SU-DHL-6 (cell line): ENCODE measurements at regions not wholly inside any gene's neighbourhood (a gene's known extent, or its start where the extent isn't known, plus 50 kb on each side); places are given as distances from the start of the nearest gene placed in this dataset.

ENCODE experiments used
- H2AFZ ChIP-seq: fragments of 200-600 bp; sonication (generic); 2 replicates; pipeline ENCODE4 v1.6.1; 2014; ENCODE audit warnings: low read depth, mild to moderate bottlenecking, moderate library complexity, mixed read lengths, antibody characterized with exemption, low read length; ENCODE audit not compliant: severe bottlenecking
- H3F3A ChIP-seq: fragments of 200-600 bp; shearing (Covaris generic); 2 replicates; pipeline ENCODE4 v1.6.0; 2016; ENCODE audit warnings: antibody characterized with exemption, mild to moderate bottlenecking; ENCODE audit not compliant: insufficient read depth
- H3K27ac ChIP-seq: fragments of 200-600 bp; sonication (generic); 2 replicates; pipeline ENCODE4 v1.5.1; 2016; ENCODE audit warnings: low read depth, mild to moderate bottlenecking, low read length, moderate library complexity, mixed read lengths
- H3K27me3 ChIP-seq: fragments of 200-600 bp; sonication (generic), shearing (Covaris generic); 2 replicates; pipeline ENCODE4 v1.6.0; 2014; ENCODE audit warnings: mild to moderate bottlenecking, low read length
- H3K36me3 ChIP-seq: fragments of 200-600 bp; sonication (generic); 2 replicates; pipeline ENCODE4 v1.6.1; 2014; ENCODE audit warnings: mild to moderate bottlenecking, low read length, mixed read lengths
- H3K4me2 ChIP-seq: fragments of 300-600, 200-600 bp; shearing (Covaris generic), sonication (generic); 2 replicates; pipeline ENCODE4 v1.6.0; 2014; ENCODE audit warnings: low read length, low read depth, mild to moderate bottlenecking; ENCODE audit not compliant: poor library complexity, severe bottlenecking
- H3K4me3 ChIP-seq: fragments of 200-600 bp; sonication (generic); 2 replicates; pipeline ENCODE4 v1.5.1; 2014; ENCODE audit warnings: antibody characterized with exemption, low read length, mild to moderate bottlenecking, mixed read lengths; ENCODE audit not compliant: insufficient read depth, poor library complexity, severe bottlenecking
- H3K79me2 ChIP-seq: fragments of 200-600 bp; sonication (generic); 2 replicates; pipeline ENCODE4 v1.6.1; 2014; ENCODE audit warnings: mild to moderate bottlenecking, low read length, moderate library complexity; ENCODE audit not compliant: insufficient read depth
- H3K9ac ChIP-seq: fragments of 200-600 bp; sonication (generic); 2 replicates; pipeline ENCODE4 v1.7.0; 2014; ENCODE audit warnings: mild to moderate bottlenecking, low read length
- H3K9me2 ChIP-seq: fragments of 200-600 bp; sonication (generic); replicated peaks from 2 replicates; pipeline ENCODE4 v1.6.1; 2014; ENCODE audit warnings: low read length; ENCODE audit not compliant: insufficient read depth
- H3K9me3 ChIP-seq: fragments of 200-600 bp; sonication (generic); 2 replicates; pipeline ENCODE4 v1.6.1; 2014; ENCODE audit warnings: low read length, mixed read lengths; ENCODE audit not compliant: insufficient read depth
- H4K20me1 ChIP-seq: fragments of 200-600 bp; sonication (generic); 2 replicates; pipeline ENCODE4 v1.6.1; 2014; ENCODE audit warnings: low read depth, mild to moderate bottlenecking, antibody characterized with exemption, low read length, moderate library complexity, mixed read lengths
- EZH2phosphoT487 ChIP-seq: fragments of 200-600 bp; sonication (generic), shearing (Covaris generic); conservative IDR thresholded peaks from 2 replicates; pipeline ENCODE4 v1.6.1; 2018; ENCODE audit warnings: mild to moderate bottlenecking, antibody characterized with exemption, low read length, moderate library complexity, mixed read lengths
- TF ChIP-seq, protein P1 (sequence below): fragments of 200-600 bp; sonication (generic); IDR thresholded peaks from one replicate; pipeline ENCODE4 v1.5.1; 2017; ENCODE audit warnings: antibody characterized with exemption, mild to moderate bottlenecking, low read length, moderate library complexity; ENCODE audit not compliant: insufficient read depth, poor library complexity, severe bottlenecking

DNA sequence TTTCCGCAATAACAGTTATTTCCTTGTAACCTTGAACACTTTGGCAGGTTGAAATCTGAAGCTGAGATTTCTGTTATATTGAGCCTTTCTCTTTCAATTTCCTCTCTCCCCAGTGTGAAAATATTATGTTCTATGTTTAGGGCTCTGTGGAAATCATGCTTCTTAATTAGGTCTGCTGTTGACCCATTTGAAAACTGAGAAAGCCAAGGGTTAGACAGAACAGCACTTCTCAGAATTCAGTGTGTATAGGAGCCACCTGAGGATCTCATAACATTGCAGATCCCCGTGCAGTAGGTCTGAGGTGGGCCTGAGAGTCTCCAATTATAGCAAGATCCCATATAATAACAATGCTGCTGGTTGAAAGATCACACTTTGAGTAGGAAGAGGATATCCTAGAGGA is 230.2 kb upstream of the NT5C1B start:
- Histone ChIP-seq H3K4me3 (no peak overlapping the region), H3K27me3 (no peaks in the 10 kb centered on the region), H3F3A (no peaks in the 10 kb centered on the region), H3K36me3 (no peaks in the 10 kb centered on the region), H2AFZ (no peak overlapping the region), H3K9me2 (no peaks in the 10 kb centered on the region), H4K20me1 (no peaks in the 10 kb centered on the region), H3K4me2 (no peak overlapping the region), H3K27ac (no peak overlapping the region), H3K9me3 (no peaks in the 10 kb centered on the region), H3K79me2 (no peaks in the 10 kb centered on the region), H3K9ac (no peak overlapping the region)
- TF ChIP-seq, protein P1, sequence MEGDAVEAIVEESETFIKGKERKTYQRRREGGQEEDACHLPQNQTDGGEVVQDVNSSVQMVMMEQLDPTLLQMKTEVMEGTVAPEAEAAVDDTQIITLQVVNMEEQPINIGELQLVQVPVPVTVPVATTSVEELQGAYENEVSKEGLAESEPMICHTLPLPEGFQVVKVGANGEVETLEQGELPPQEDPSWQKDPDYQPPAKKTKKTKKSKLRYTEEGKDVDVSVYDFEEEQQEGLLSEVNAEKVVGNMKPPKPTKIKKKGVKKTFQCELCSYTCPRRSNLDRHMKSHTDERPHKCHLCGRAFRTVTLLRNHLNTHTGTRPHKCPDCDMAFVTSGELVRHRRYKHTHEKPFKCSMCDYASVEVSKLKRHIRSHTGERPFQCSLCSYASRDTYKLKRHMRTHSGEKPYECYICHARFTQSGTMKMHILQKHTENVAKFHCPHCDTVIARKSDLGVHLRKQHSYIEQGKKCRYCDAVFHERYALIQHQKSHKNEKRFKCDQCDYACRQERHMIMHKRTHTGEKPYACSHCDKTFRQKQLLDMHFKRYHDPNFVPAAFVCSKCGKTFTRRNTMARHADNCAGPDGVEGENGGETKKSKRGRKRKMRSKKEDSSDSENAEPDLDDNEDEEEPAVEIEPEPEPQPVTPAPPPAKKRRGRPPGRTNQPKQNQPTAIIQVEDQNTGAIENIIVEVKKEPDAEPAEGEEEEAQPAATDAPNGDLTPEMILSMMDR: no peak
- no peak for TF ChIP-seq EZH2phosphoT487

DNA sequence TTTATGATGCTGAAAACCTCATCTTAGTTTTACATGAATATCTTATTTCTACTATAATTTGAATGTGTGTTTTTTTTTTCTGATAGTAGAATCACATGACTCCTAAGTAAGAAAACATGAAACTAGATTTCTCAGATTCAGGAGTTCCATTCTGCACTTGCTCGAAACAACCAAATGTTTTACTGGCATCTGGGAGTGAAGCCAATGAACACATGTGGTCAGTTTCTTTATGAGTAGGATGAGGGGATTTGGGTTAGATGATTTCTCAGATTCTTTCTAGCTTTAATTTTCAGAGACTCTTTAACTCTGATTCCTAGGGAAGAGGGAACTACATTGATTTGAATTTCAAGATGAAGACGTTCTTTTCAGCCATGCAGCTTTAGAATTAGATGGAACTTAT is 225.0 kb upstream of the NT5C1B start:
- no peak overlapping the region for H2AFZ ChIP-seq
- no peaks in the 10 kb centered on the region for H3F3A ChIP-seq
- H3K27ac ChIP-seq: no peak overlapping the region
- no peaks in the 10 kb centered on the region for H4K20me1 ChIP-seq
- no peak overlapping the region for H3K4me3 ChIP-seq
- TF ChIP-seq, protein P1: no peak
- H3K9me2 ChIP-seq: no peaks in the 10 kb centered on the region
- no peak overlapping the region for H3K4me2 ChIP-seq
- no peak overlapping the region for H3K9ac ChIP-seq
- H3K27me3 ChIP-seq: no peaks in the 10 kb centered on the region
- H3K9me3 ChIP-seq: no peaks in the 10 kb centered on the region
- no peaks in the 10 kb centered on the region for H3K36me3 ChIP-seq
- H3K79me2 ChIP-seq: no peaks in the 10 kb centered on the region

DNA sequence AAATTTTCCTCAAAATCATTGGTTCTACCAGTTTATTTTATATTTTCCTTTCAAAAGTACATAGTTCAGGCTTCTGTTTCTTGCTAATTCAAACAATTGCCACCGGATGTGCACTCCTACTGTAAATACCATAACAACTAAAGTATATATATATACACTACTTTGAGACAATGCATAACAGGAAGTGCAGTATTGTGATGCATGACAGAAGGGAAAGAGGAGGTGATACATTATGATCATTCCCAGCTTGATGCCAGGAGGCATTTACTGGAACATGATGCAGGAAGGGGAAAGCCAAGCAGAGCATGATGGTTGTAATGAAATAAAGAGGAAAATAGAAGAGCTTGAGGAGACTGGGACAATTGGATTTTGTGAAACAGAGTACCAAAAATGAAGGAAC is 215.2 kb upstream of the NT5C1B start:
- Histone ChIP-seq H3K9ac (no peak overlapping the region), H4K20me1 (no peaks in the 10 kb centered on the region), H3K9me2 (no peaks in the 10 kb centered on the region; the same call in 1 of the 2 replicates), H3K36me3 (no peaks in the 10 kb centered on the region), H3F3A (no peaks in the 10 kb centered on the region), H3K27me3 (no peaks in the 10 kb centered on the region), H3K27ac (no peak overlapping the region), H3K4me2 (no peak overlapping the region), H3K4me3 (no peak overlapping the region), H2AFZ (no peak overlapping the region), H3K9me3 (no peaks in the 10 kb centered on the region), H3K79me2 (no peaks in the 10 kb centered on the region)
- TF ChIP-seq, protein P1: no peak
- no peak for TF ChIP-seq EZH2phosphoT487
